Mesenchymal stem cell (in vitro differentiated cells and primary cell): ENCODE measurements at regions not wholly inside any gene's neighbourhood (a gene's known extent, or its start where the extent isn't known, plus 50 kb on each side); places are given as distances from the start of the nearest gene placed in this dataset.

Experiments
- DNase-seq: peaks from one replicate; pipeline ENCODE4 v3.0.0-alpha.2; 2013
- H2AFZ ChIP-seq: one replicate; pipeline ENCODE4 v1.6.1; 2013; ENCODE audit warnings: low read depth, mild to moderate bottlenecking, control low read depth, inconsistent platforms, low read length, moderate library complexity
- H2AK5ac ChIP-seq: 2 replicates; pipeline ENCODE4 v1.6.1; 2013; ENCODE audit warnings: low read length, moderate library complexity, mild to moderate bottlenecking, inconsistent platforms; ENCODE audit not compliant: severe bottlenecking
- H2BK120ac ChIP-seq: one replicate; pipeline ENCODE4 v1.6.1; 2013; ENCODE audit warnings: low read depth, mild to moderate bottlenecking, inconsistent platforms, low read length, moderate library complexity
- H2BK12ac ChIP-seq, 2 experiments: one replicate each; pipeline ENCODE4 v1.6.1; 2013; ENCODE audit warnings: inconsistent platforms in 2 of 2, low read length in 2 of 2, mild to moderate bottlenecking in 2 of 2, moderate library complexity in 2 of 2, control low read depth in 1 of 2
- H2BK15ac ChIP-seq: one replicate; pipeline ENCODE4 v1.6.1; 2013; ENCODE audit warnings: mild to moderate bottlenecking, low read depth, inconsistent platforms; ENCODE audit not compliant: poor library complexity, severe bottlenecking
- H2BK5ac ChIP-seq: 2 replicates; pipeline ENCODE4 v1.6.1; 2013; ENCODE audit warnings: low read depth, mild to moderate bottlenecking, low read length, control low read depth, inconsistent platforms; ENCODE audit not compliant: poor library complexity, severe bottlenecking
- H3K14ac ChIP-seq, 2 experiments: one replicate each; pipeline ENCODE4 v1.6.1; 2013; ENCODE audit warnings: inconsistent platforms in 2 of 2, low read length in 2 of 2, control low read depth in 1 of 2, mild to moderate bottlenecking in 1 of 2, moderate library complexity in 1 of 2
- H3K18ac ChIP-seq, 2 experiments: one replicate each; pipeline ENCODE4 v1.6.1; 2013; ENCODE audit warnings: inconsistent platforms in 2 of 2, low read length in 2 of 2, control low read depth in 1 of 2, low read depth in 1 of 2, mild to moderate bottlenecking in 1 of 2
- H3K23ac ChIP-seq, 2 experiments: one replicate each; pipeline ENCODE4 v1.6.1; 2013; ENCODE audit warnings: inconsistent platforms in 2 of 2, low read length in 2 of 2, mild to moderate bottlenecking in 2 of 2, moderate library complexity in 2 of 2, control low read depth in 1 of 2
- H3K27ac ChIP-seq: 2 replicates; pipeline ENCODE4 v1.5.1; 2013; ENCODE audit warnings: mild to moderate bottlenecking, moderate library complexity, low read length, control low read depth, inconsistent platforms; ENCODE audit not compliant: poor library complexity, severe bottlenecking
- H3K27me3 ChIP-seq, 2 experiments: 2 replicates each; pipeline versions ENCODE4 v1.6.1 to v1.7.0; 2013; ENCODE audit warnings: low read length in 2 of 2, mild to moderate bottlenecking in 2 of 2, moderate library complexity in 2 of 2, control low read depth in 1 of 2, inconsistent platforms in 1 of 2; ENCODE audit not compliant: control insufficient read depth in 1 of 2, insufficient read depth in 1 of 2
- H3K36me3 ChIP-seq, 2 experiments: 2 replicates each; pipeline versions ENCODE4 v1.6.1 to v1.7.0; 2013; ENCODE audit warnings: low read length in 2 of 2, control low read depth in 1 of 2, inconsistent platforms in 1 of 2, low read depth in 1 of 2, mild to moderate bottlenecking in 1 of 2; ENCODE audit not compliant: insufficient read depth in 2 of 2, control insufficient read depth in 1 of 2
- H3K4ac ChIP-seq, 2 experiments: one replicate each; pipeline ENCODE4 v1.6.1; 2013; ENCODE audit warnings: inconsistent platforms in 2 of 2, low read length in 2 of 2, mild to moderate bottlenecking in 2 of 2, moderate library complexity in 2 of 2, control low read depth in 1 of 2, low read depth in 1 of 2
- H3K4me1 ChIP-seq: 2 replicates; pipeline ENCODE4 v1.6.1; 2013; ENCODE audit warnings: low read depth, low read length, control low read depth; ENCODE audit not compliant: control insufficient read depth, insufficient read depth
- H3K4me2 ChIP-seq: 2 replicates; pipeline ENCODE4 v1.6.1; 2013; ENCODE audit warnings: low read length, mild to moderate bottlenecking, inconsistent platforms; ENCODE audit not compliant: poor library complexity, severe bottlenecking
- H3K4me3 ChIP-seq, 2 experiments: 2 replicates each; pipeline versions ENCODE4 v1.5.1 to v1.7.0; 2013; ENCODE audit warnings: low read length in 2 of 2, mild to moderate bottlenecking in 2 of 2, control low read depth in 1 of 2, low read depth in 1 of 2; ENCODE audit not compliant: insufficient read depth in 1 of 2
- H3K79me1 ChIP-seq: replicated peaks from 2 replicates; pipeline ENCODE4 v1.6.1; 2013; ENCODE audit warnings: mild to moderate bottlenecking, control low read depth, low read length, inconsistent platforms; ENCODE audit not compliant: poor library complexity, severe bottlenecking
- H3K9ac ChIP-seq: 2 replicates; pipeline ENCODE4 v1.7.0; 2013; ENCODE audit warnings: mild to moderate bottlenecking, low read length, moderate library complexity
- H3K9me3 ChIP-seq: 2 replicates; pipeline ENCODE4 v1.7.0; 2013; ENCODE audit warnings: mild to moderate bottlenecking, low read length; ENCODE audit not compliant: control insufficient read depth
- H4K8ac ChIP-seq: one replicate; pipeline ENCODE4 v1.6.1; 2013; ENCODE audit warnings: inconsistent platforms, mild to moderate bottlenecking, low read length, moderate library complexity
- H4K91ac ChIP-seq: one replicate; pipeline ENCODE4 v1.6.1; 2013; ENCODE audit warnings: mild to moderate bottlenecking, low read length, inconsistent platforms
- WGBS: methylation state at CpG from one replicate; pipeline ENCODE4 v1.1.7; 2013; ENCODE audit warnings: mixed read lengths; 5-methylcytosine and 5-hydroxymethylcytosine counted together

DNA sequence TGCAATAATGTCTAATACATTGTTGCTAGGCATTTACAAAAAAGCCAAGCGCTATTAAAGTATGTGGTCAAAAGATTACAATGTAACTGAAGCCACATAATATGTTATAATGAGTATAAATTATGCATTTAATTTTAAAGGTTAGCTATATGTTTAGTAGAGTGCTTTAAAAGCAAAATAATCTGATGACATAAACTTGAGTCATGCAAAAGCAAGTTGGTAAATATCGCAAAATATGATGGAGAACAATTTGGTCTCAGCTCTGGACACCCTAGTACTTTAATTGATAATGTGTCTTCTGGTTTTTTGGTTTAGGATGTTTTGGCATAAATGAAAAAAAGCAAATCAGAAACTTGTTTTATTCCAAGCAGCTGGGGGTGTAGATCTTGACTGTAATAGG, 188.6 kb upstream of the RREB1 start:
- Histone ChIP-seq H2AFZ (no peak overlapping the region), H3K4me1 (peaks cover 2% of the 10 kb centered on the region), H3K36me3 (no peaks in the 10 kb centered on the region), H3K4me3 (no peak overlapping the region), H3K23ac (no peak overlapping the region), H2BK15ac (no peak overlapping the region), H3K18ac (no peak overlapping the region), H3K27ac (no peak overlapping the region), H4K8ac (no peak overlapping the region), H2AK5ac (no peak overlapping the region), H3K4ac (no peak overlapping the region), H3K4me2 (no peak overlapping the region), H3K79me1 (no peaks in the 10 kb centered on the region), H4K91ac (no peak overlapping the region), H3K14ac (no peak overlapping the region), H3K27me3 (no peaks in the 10 kb centered on the region), H2BK120ac (no peak overlapping the region), H2BK5ac (no peak overlapping the region), H3K9me3 (no peaks in the 10 kb centered on the region), H3K9ac (no peak overlapping the region), H2BK12ac (no peak overlapping the region)
- 90% methylated on average over 2 of the region's 2 CpGs for WGBS
- DNase-seq = no peak

DNA sequence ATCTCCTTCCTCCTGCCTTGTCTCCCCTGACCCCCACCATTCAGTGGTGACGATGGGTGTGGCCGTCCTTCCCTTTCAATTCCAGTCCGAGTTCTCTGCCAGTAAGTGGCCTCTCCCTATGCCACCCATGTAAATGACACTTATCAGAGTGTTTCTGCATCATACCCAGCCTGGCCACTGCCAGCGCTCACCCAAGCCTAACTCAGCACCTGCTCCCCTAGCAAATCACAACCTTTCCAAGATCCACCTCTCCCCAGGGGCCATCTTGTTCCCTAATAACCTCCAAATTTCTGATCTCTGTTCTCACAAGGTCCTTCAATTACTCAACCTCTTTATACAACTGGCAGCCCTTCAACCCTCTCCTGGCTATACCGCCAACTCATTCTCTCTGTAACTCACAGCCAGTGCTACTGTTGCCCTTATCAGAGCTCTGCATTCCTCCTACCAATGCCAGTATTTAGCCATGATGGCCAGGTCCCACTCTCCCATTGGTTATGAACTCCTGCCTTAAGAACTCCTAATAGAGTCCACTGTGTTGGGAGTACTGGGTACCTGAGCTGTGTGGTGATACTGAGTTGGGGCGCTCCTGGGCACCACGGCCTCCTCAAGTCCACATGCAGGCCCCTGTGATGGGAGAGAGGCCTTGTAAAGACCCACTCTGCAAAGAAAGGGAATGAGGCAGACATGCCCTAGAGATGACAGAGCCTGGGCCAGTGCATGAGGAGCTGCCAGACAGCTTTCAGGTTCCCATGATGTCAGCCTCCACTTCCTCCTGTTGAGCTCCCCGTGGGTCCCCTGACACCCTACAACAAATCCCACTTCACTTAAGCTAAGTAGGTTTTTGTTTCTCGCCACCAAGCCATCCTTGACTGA, 187.4 kb upstream of the RREB1 start:
- no peak overlapping the region for H4K91ac ChIP-seq
- no peaks in the 10 kb centered on the region for H3K27me3 ChIP-seq
- H2AFZ ChIP-seq = no peak overlapping the region
- no peak overlapping the region for H2BK120ac ChIP-seq
- no peak overlapping the region for H3K14ac ChIP-seq
- H4K8ac ChIP-seq = no peak overlapping the region
- no peak for DNase-seq
- no peak overlapping the region for H3K4ac ChIP-seq
- no peak overlapping the region for H3K23ac ChIP-seq
- no peak overlapping the region for H3K4me3 ChIP-seq
- no peak overlapping the region for H2AK5ac ChIP-seq
- no peak overlapping the region for H2BK15ac ChIP-seq
- peaks cover 2% of the 10 kb centered on the region for H3K4me1 ChIP-seq
- H3K36me3 ChIP-seq = no peaks in the 10 kb centered on the region
- no peaks in the 10 kb centered on the region for H3K9me3 ChIP-seq
- WGBS = 84% methylated on average over 9 of the region's 9 CpGs
- no peak overlapping the region for H2BK5ac ChIP-seq
- H3K79me1 ChIP-seq = no peaks in the 10 kb centered on the region
- H3K9ac ChIP-seq = no peak overlapping the region
- H3K27ac ChIP-seq = no peak overlapping the region
- no peak overlapping the region for H3K18ac ChIP-seq
- H2BK12ac ChIP-seq = no peak overlapping the region
- no peak overlapping the region for H3K4me2 ChIP-seq

DNA sequence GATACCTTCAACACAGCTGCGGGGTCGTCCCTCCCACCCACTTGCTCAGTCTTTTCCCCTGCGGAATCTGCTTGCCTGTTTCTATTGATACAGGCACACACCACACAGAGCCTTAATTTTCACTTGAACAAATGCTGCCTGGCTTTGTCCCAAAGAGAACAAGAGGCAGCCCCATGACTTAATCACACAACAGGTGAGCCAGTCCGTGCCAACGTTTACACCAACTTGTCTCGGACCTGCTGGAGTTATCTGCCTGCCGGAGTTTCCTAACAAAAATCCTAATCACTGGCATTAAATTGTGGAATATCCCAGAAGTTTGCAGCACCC, 186.8 kb upstream of the RREB1 start:
- Histone ChIP-seq H2BK5ac (no peak overlapping the region), H2BK12ac (no peak overlapping the region), H3K79me1 (no peaks in the 10 kb centered on the region), H3K9me3 (no peaks in the 10 kb centered on the region), H3K27me3 (no peaks in the 10 kb centered on the region), H3K36me3 (no peaks in the 10 kb centered on the region), H2BK120ac (no peak overlapping the region), H3K4me3 (no peak overlapping the region), H3K4me1 (peaks cover 5% of the 10 kb centered on the region), H2AK5ac (no peak overlapping the region), H4K91ac (no peak overlapping the region), H3K27ac (no peak overlapping the region), H3K14ac (no peak overlapping the region), H2AFZ (no peak overlapping the region), H3K23ac (no peak overlapping the region), H3K18ac (no peak overlapping the region), H3K9ac (no peak overlapping the region), H2BK15ac (no peak overlapping the region), H3K4me2 (no peak overlapping the region), H4K8ac (no peak overlapping the region), H3K4ac (no peak overlapping the region)
- WGBS = 99% methylated on average over 7 of the region's 7 CpGs
- no peak for DNase-seq

DNA sequence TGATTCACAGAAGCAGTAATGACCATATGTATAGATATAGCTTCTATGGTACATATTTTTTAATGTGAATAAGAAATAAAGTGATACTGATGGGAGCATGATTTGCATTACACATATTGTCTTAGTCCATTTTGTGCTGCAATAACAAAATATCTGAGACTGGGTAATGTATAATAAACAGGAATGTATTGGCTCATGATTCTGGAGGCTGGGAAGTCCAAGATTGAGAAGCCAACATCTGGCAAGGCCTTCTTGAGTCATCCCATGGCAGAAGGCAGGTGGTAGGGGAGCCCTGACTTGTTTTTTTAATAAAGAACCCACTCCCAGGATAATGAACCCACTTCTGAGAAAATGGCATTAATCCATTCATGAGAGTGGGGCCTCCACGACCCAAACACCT, 185.6 kb upstream of the RREB1 start:
- 68% methylated on average over 1 of the region's 1 CpG for WGBS
- Histone ChIP-seq H3K4me1 (peaks cover 3% of the 10 kb centered on the region), H3K79me1 (no peaks in the 10 kb centered on the region), H3K27ac (no peak overlapping the region), H2AFZ (no peak overlapping the region), H3K36me3 (no peaks in the 10 kb centered on the region), H3K27me3 (no peaks in the 10 kb centered on the region), H3K9ac (no peak overlapping the region), H3K4me2 (no peak overlapping the region), H2AK5ac (no peak overlapping the region), H2BK5ac (no peak overlapping the region), H2BK12ac (no peak overlapping the region), H2BK15ac (no peak overlapping the region), H4K8ac (no peak overlapping the region), H3K4me3 (no peak overlapping the region), H3K18ac (no peak overlapping the region), H2BK120ac (no peak overlapping the region), H3K4ac (no peak overlapping the region), H4K91ac (no peak overlapping the region), H3K14ac (no peak overlapping the region), H3K9me3 (no peaks in the 10 kb centered on the region), H3K23ac (no peak overlapping the region)
- DNase-seq = no peak
